22Rv1 (cell line): ENCODE measurements at regions not wholly inside any gene's neighbourhood (a gene's known extent, or its start where the extent isn't known, plus 50 kb on each side); places are given as distances from the start of the nearest gene placed in this dataset.

ENCODE experiments used
- CTCF ChIP-seq: fragments of 450-650 bp; IDR thresholded peaks from 2 replicates; pipeline ENCODE4 v1.5.1; 2017; ENCODE audit warnings: mild to moderate bottlenecking
- ZFX ChIP-seq: fragments of 450-650 bp; IDR thresholded peaks from 2 replicates; pipeline ENCODE4 v1.6.1; 2017; ENCODE audit warnings: antibody characterized with exemption, borderline replicate concordance

- TF ChIP-seq CTCF (peak; percentile 78), ZFX (no peak)
Measured at GRCh38 chr14:28294834-28295440, 471.6 kb upstream of the FOXG1 start.
